Transverse colon (tissue), 4 donors: ENCODE measurements at regions not wholly inside any gene's neighbourhood (a gene's known extent, or its start where the extent isn't known, plus 50 kb on each side); places are given as distances from the start of the nearest gene placed in this dataset.
A peak's percentile ranks its signal among the peaks of the same experiment; 100 is the strongest.

Experiments
- DNase-seq: peaks from one replicate; pipeline ENCODE4 v3.0.0-alpha.2; 2019
- H3K27ac ChIP-seq, 4 donors: fragments of 200-600 bp; sonication (generic); 2 replicates each; pipeline ENCODE4 v1.5.1; 2016 to 2018; ENCODE audit warnings: inconsistent platforms in 4 of 4
- H3K27me3 ChIP-seq: fragments of 200-600 bp; sonication (generic); 2 replicates; pipeline ENCODE4 v1.5.1; 2017; ENCODE audit warnings: inconsistent platforms
- H3K36me3 ChIP-seq, 4 donors: fragments of 200-600 bp; sonication (generic); 2 replicates each; pipeline ENCODE4 v1.5.1; 2017 to 2019; ENCODE audit warnings: inconsistent platforms in 4 of 4
- H3K4me1 ChIP-seq, 4 donors: fragments of 200-600 bp; sonication (generic); 2 replicates each; pipeline ENCODE4 v1.5.1; 2017 to 2020; ENCODE audit warnings: inconsistent platforms in 4 of 4
- H3K4me3 ChIP-seq, 4 donors: fragments of 200-600 bp; sonication (generic); 1 replicate in 1 of 4; 2 replicates in 3 of 4; pipeline versions ENCODE4 v1.5.1 to v1.6.1; 2017 to 2019; ENCODE audit warnings: inconsistent platforms in 4 of 4
- H3K9me3 ChIP-seq, 2 donors: fragments of 200-600 bp; sonication (generic); 2 replicates each; pipeline ENCODE4 v1.5.1; 2017 to 2019; ENCODE audit warnings: inconsistent platforms in 2 of 2
- EP300 ChIP-seq: sonication (generic); formaldehyde crosslinking; IDR thresholded peaks from one replicate; pipeline ENCODE4 v1.6.1; 2017; ENCODE audit warnings: antibody characterized with exemption, low read depth
- POLR2A ChIP-seq: fragments of 450-650 bp; IDR thresholded peaks from one replicate; pipeline ENCODE4 v1.6.1; 2016; ENCODE audit warnings: antibody characterized with exemption, mild to moderate bottlenecking, moderate library complexity
- POLR2AphosphoS5 ChIP-seq, 3 donors: sonication (generic); formaldehyde crosslinking; IDR thresholded peaks; one replicate each; pipeline ENCODE4 v1.6.1; 2016; ENCODE audit warnings: antibody characterized with exemption in 3 of 3
- WGBS, 2 donors: methylation state at CpG; one replicate each; pipeline ENCODE4 v1.1.5; 2018; ENCODE audit warnings: low coverage in 1 of 2; 5-methylcytosine and 5-hydroxymethylcytosine counted together
- in situ Hi-C, 4 donors: fragments of 200-750 bp; cut with MboI; loops; one replicate each; pipeline versions ENCODE4 v1.15.0 to v1.15.1; 2017; ENCODE audit warnings: low sequenced_read_pairs in 3 of 4, low pct_ligation_motif_present in 1 of 4, low pct_unique_long_range_greater_than_20kb in 1 of 4
- intact Hi-C: fragments of 100-400 bp; cut with DNase I; formaldehyde crosslinking; loops from one replicate; pipeline ENCODE4 v1.15.1; 2023; ENCODE audit warnings: low total_unique reads
- TF ChIP-seq, protein P1 (sequence below), 5 experiments: fragments of 200-600 bp in 3 of 5; fragments of 450-650 bp in 2 of 5; sonication (generic) in 3 of 5; IDR thresholded peaks; 1 replicate in 2 of 5; 2 replicates in 3 of 5; pipeline ENCODE4 v1.5.1; 2016 to 2017; ENCODE audit warnings: antibody characterized with exemption in 5 of 5, inconsistent platforms in 3 of 5, mild to moderate bottlenecking in 2 of 5, moderate library complexity in 1 of 5

DNA sequence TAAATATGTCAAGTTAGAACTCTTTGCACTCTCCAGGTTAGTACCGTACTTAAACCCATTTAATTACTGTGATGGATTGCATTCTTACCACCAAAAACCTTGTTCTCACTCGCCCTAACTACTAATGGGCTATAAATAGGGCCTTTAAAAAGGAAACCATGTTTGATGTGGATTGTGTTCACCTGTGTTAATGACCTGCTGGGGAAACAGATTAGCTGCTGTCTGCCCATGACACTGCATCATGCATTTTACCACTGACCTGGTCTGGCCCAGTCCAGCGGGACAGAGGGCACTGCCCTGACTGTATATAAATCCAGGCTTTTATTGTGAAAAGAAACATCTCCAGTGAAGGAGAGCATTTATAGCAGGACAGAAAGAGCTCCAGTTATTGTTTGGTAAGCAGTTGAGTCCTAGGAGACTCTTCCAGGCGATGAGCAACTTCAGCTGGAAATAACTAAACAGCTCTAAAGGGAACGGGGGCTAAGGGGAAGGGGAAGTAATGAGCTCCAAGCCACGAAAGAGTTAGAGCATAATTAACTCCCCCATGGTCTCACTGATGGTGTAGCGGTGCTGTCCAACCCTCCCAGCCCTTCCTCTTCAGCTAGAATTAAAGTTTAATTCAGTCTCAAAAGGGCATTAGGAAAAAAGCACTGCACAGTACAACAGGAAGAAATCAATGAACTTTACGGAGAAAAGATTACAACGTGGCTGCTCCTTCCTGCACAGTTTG is 303.1 kb downstream of the ENC1 start:
- Histone ChIP-seq H3K27me3 (no peaks in the 10 kb centered on the region), H3K27ac (peak overlapping the region; percentile 0 to 6 (median 3)), H3K36me3 (no peaks in the 10 kb centered on the region), H3K9me3 (no peaks in the 10 kb centered on the region), H3K4me1 (peaks cover 4 to 29% (median 11%) of the 10 kb centered on the region in 4 donors), H3K4me3 (no peak overlapping the region)
- WGBS, 2 donors, result 50 to 53% methylated on average over 5 to 9 of the region's 9 CpGs
- in situ Hi-C loops, result no loop called here
- intact Hi-C loops, result no loop called here
- no peak for DNase-seq
- peak in 1 of 3 donors; percentile 18 for TF ChIP-seq POLR2AphosphoS5 (IDR thresholded peaks at IDR 0.05)
- TF ChIP-seq, protein P1, sequence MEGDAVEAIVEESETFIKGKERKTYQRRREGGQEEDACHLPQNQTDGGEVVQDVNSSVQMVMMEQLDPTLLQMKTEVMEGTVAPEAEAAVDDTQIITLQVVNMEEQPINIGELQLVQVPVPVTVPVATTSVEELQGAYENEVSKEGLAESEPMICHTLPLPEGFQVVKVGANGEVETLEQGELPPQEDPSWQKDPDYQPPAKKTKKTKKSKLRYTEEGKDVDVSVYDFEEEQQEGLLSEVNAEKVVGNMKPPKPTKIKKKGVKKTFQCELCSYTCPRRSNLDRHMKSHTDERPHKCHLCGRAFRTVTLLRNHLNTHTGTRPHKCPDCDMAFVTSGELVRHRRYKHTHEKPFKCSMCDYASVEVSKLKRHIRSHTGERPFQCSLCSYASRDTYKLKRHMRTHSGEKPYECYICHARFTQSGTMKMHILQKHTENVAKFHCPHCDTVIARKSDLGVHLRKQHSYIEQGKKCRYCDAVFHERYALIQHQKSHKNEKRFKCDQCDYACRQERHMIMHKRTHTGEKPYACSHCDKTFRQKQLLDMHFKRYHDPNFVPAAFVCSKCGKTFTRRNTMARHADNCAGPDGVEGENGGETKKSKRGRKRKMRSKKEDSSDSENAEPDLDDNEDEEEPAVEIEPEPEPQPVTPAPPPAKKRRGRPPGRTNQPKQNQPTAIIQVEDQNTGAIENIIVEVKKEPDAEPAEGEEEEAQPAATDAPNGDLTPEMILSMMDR (IDR thresholded peaks at IDR 0.05), result no peak
- no peak for TF ChIP-seq EP300
- TF ChIP-seq POLR2A, result no peak

DNA sequence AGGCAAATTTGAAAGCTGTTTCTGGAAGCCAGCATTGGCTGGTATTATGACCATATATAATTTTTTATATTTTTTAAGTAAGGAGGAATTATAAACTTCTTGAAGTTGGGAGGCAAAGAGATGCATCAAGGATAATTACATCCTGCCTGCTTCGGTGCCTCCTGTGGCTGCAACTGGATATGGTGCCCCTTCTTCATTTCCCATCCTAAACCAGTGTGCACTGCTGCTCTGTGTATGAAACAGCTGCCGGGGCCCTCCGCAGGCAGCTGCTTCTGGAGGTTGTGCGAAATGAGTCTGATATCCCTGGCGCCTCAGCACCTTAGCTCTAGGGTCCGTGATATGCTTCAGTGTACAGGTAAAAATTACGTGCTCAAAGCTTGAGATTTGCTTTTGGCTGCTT is 304.2 kb downstream of the ENC1 start:
- TF ChIP-seq, protein P1 (IDR thresholded peaks at IDR 0.05), result no peak
- TF ChIP-seq POLR2AphosphoS5 (IDR thresholded peaks at IDR 0.05) (no peak), EP300 (no peak), POLR2A (no peak)
- 97% methylated on average over 7 of the region's 7 CpGs; no CpG with 5 or more reads in 1 of the 2 donors for WGBS, 2 donors
- in situ Hi-C loops, result no loop called here
- no peak overlapping the region for H3K4me3 ChIP-seq
- H3K27me3 ChIP-seq, result no peaks in the 10 kb centered on the region
- no peaks in the 10 kb centered on the region for H3K36me3 ChIP-seq
- H3K27ac ChIP-seq, result no peak overlapping the region
- intact Hi-C loops, result no loop called here
- no peak for DNase-seq
- H3K4me1 ChIP-seq, result peaks cover 3 to 21% (median 9%) of the 10 kb centered on the region in 4 donors
- H3K9me3 ChIP-seq, result no peaks in the 10 kb centered on the region

DNA sequence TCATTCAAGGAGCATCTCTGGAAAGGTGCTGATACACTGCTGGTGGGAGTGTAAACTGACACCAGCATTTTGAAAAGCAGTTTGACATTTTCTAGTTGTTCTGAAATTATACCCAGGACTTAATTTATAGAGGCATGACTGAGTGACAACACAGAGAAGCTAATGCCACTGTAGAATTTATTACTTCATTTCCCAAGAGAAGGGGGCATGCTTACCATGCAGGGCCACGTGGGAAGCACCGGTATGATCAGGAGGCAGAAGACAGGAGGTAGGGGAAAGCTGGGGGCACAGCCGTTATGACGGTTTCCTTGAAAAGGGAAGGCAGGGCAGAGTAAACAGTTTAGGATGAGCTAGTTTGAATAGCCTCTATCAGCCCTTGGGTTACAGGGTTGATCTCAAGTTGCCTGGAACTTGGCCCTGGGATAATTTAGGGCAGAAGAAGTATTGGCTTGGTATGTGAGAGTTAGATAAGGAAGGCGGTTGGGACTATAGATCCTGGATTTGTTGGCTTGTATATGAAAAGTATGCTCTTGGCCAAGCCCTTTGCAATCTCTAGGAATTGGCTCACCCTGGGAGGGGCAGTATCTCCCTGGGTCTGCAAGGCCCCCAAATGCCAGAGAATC is 305.7 kb downstream of the ENC1 start:
- H3K36me3 ChIP-seq, result no peaks in the 10 kb centered on the region
- in situ Hi-C loops, result no loop called here

More for the DNA sequence above, 305.7 kb downstream of the ENC1 start:
- TF ChIP-seq EP300 (no peak), POLR2A (no peak), POLR2AphosphoS5 (IDR thresholded peaks at IDR 0.05) (no peak)
- TF ChIP-seq, protein P1 (IDR thresholded peaks at IDR 0.05), result no peak
- Histone ChIP-seq H3K9me3 (no peaks in the 10 kb centered on the region), H3K4me1 (peaks cover 3 to 21% (median 9%) of the 10 kb centered on the region in 4 donors), H3K27ac (no peak overlapping the region), H3K27me3 (no peaks in the 10 kb centered on the region), H3K4me3 (no peak overlapping the region)
- intact Hi-C loops, result no loop called here
- WGBS, 2 donors, result 27 to 57% methylated on average over 3 to 5 of the region's 5 CpGs
- DNase-seq, result no peak
